Left renal pelvis (tissue), 4 donors: ENCODE measurements at regions not wholly inside any gene's neighbourhood (a gene's known extent, or its start where the extent isn't known, plus 50 kb on each side); places are given as distances from the start of the nearest gene placed in this dataset.
"Not testable (repeated sequence)": the region's sequence is repeated elsewhere in the genome, so short reads cannot be mapped to it uniquely, and the experiment has no call there.

Experiments used
- DNase-seq, 4 donors: peaks; one replicate each; pipeline ENCODE4 v3.0.0-alpha.2; 2013; ENCODE audit warnings: low read depth in 4 of 4, low spot score in 3 of 4

DNA sequence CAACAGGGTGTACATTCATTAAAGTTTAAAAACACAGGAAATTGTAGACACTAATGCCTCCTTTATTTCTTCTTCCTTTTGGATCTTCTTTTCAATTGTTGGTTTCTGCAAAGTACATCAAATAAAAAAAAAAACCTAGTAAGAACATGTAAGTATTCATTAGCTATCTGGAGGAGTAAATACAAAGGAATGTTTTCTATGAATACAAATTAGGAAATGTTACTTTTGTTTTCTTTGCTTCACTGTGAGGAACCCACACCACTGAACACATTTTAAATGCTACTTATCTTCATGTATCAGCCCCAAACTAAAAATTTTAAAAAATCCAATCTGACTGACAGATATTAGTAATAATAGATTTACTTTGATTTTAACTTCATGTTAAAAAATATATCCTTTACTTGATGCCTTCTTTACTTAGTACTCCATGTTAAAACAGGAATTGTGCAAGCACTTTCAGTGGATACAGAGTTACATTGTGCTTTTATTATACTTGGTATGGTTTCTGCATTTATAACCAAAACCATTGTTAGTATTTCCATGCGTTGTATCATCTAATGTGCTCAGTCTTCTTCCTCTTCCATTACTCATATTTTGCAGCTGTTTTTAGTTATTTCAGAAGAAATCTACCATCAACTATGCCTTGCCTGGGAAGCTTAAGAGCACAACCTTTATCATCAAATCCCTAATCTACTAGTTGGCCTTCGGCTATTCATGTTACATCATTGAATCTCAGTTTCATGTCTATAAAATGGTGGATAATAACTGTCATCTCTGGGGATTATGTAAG lies 236.9 kb upstream of the DPYD start:
- no peak for DNase-seq

DNA sequence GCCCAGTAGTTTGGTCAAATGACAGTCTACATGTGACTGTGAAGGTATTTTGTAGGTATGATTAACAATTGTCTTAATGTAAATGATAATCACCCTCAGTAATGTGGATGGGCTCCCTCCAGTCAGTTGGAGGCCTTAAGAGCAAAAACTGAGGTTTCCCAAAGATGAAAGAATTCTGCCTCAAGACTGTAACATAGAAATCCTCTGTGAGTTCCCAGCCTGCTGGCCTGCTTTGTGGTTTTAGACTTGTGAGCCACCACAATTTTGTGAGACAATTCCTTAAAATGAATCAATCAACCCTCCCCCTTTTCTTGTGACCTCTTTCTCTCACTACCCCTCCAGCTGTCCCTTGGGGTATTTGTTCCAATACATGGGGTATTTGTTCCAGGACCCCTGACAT lies 226.4 kb upstream of the DPYD start:
- DNase-seq, result no peak

DNA sequence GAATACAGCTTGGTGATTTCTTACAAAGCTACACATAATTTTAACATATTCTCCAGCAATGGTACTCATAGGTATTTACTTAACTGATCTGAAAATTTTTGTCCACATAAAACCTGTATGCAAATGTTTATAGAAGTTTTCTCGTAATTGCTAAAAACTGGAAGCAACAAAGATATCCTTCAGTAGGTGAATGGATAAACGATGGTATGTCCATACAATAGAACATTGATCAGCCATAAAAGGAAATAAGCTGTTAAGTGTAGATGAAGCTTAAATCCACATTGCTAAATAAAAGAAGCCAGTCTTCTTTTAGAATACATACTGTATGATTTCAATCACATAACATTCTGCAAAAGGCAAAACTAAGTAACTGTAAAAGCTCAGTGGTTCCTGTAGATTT lies 224.8 kb upstream of the DPYD start:
- no peak for DNase-seq

DNA sequence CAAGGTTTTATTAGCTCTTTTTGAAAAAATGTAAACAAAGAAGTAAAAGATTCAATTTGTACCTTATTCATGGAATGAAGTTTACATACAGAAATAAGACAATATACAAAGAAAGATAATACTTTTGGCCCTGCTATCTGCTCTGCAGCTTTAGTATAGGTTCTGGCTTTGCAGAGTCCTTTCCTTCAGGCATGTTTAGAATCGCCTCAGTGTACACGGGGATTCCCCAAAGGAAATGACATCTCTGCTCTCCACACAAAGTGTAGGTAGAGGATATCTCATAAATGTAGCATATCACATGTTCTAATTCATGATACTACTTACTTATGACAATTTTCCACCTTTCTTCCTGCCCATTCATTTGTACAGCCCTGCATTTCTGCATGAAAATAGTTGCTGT lies 222.6 kb upstream of the DPYD start:
- DNase-seq, result no peak

DNA sequence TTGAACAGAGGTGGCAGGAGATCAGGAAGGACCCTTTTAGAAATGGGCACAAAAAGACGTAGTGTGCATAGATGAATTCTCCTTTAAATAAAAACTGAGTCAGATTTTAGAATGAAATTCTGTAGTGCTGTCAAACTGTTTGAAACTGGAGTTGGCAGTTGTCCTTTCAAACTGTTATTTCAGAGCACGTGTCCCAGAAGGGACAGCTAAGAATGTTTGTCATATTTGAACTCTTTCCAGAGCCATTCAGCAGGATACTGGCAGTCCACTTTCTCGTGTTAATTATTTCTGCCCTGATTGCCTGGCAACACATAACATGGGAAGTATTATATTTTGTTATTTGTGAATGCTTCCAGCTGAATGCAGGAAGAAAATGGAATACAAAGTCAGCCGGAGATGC lies 212.3 kb upstream of the DPYD start:
- no peak for DNase-seq

DNA sequence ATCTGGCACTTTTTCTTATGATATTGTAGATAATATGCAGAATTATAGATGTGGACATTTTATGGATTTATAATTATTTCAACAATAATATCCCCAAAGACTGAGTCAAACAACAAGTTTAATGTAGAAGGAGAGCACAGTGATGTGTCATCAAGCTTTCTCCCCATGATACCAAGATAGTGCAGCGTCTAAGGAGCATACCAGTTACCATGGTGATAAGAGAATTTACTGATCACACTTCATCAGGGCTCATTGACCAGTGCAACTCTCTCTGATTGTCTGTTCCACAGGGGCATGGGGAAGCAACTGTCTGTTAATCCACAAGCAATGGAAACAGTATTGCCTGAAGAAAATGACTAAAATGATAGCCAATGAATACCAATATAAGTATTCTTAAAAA lies 209.6 kb upstream of the DPYD start:
- DNase-seq, result no peak

DNA sequence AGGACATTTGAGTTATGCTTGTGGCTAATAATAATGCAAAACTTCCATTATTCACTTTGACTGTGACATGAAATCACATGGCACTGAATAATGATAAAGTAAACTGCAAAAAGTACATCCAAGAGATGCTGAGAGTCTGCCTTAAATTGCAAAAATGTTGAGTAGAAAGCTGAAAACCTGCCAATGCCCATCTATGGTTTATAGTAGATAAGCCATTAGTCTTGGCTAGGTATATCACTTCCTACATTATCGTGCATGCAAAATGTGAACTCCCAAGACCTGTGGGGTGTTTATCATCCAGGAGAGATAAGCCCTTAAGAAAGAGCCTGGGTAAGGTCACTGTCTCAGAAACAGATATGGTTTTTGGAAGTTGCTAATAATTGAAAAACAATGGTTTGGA lies 208.7 kb upstream of the DPYD start:
- no peak for DNase-seq

DNA sequence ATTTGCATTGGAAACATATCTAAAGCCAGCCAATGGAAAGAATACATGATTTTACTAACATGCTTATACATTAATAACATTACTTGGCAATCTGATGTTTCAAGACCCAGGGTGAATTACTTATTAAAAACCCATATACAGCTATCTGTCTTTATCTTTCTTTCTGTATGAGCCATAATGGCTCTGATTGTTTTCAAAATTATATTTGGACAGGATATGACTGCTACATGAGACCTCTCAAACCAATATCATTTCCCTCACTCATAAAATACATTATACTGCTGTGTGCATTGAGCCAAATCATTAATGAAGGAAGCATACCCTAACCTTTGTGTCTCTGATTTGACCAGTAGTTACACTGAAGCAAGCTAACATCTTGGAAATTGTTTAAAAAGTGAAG lies 205.9 kb upstream of the DPYD start:
- DNase-seq, result no peak

DNA sequence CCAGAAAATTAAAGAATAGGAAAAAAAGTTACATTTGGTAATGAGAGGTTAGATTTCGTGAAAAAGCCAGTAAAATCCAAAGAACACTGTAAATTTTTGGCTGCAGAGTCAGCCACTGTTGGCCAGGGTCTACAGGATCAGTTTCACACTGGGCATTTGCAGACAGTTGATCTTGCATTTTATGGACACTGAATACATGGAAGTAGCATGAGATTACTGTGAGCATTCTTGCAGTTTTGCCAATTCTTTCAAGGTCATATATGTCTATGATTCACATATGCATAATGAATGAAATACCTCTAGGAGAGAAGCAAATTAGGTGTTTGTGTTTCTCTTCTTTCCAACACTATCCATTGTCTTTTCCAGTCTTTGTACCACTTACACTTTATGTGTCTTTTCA lies 200.8 kb upstream of the DPYD start:
- DNase-seq, result no peak

DNA sequence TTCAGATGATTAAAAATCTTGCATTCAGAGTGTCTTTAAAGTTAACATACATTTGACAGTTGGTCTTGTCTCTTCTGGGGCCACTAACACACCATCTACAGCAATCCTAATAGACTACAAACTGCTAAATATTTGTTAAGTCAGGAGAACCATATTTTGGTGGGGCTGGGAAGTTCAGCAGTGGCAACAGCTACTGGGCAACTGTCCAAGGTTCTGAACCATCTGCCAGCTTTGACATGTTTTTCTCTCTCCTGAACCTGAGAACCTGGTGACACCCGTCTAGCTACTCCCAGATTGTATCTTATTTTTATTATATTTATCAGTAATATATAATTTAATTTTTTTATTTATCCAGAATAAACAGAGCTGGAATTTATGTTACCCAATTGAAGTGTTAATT lies 199.0 kb upstream of the DPYD start:
- no peak for DNase-seq

DNA sequence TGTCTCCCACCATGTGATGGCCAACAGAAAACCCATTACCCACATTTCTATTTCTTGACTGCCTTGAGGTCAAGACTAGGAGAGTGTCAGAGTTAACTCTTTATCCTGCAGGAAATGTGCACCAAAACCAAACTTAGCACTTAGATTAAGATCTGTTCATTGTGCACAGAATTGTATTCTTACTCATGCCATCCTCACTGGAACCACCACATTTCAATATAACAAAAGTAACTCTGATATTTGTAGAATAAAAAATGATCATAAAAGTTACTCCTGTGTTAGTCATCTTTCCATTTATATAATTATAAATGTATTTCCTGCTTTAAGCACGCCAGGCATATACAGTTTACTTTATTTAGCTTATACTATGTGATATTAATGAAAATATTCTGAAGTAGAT lies 193.0 kb upstream of the DPYD start:
- no peak for DNase-seq

DNA sequence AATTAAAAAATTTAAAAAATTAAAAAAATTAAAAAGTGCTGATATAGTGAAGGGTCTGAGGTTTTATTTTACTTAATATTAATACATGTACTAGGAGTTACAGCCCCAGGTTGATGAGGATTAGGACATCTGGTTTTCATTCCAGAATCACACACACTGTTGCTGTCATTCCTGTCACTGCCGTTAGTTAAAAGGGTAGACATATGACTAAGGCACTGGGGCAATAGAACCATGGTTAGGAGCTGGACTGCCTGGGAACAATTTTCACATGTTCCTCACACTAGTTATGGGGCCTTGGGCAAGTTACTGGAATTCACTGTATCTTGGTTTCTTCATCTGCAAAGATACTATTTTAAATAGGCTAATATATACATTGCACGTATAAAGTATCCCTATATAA lies 191.8 kb upstream of the DPYD start:
- no peak for DNase-seq

DNA sequence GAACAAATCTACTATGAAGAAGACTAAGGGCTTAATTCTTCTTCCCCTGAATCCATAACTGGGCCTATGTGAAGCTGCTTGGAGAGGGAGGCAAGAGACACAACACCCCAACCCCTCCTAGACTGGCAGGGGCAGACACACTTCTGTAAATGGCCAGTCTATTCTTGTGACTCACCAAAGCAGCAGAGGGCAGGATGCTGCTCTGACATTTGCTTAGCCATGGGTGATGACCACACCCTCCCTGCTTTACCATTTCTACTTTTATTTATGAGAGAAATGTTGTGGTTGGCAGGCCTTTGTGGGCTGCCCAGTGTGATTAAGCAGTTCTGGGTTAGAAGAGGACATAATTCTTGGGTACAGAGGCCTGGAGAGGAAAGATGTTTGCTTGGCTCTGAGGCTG lies 189.8 kb upstream of the DPYD start:
- no peak for DNase-seq

DNA sequence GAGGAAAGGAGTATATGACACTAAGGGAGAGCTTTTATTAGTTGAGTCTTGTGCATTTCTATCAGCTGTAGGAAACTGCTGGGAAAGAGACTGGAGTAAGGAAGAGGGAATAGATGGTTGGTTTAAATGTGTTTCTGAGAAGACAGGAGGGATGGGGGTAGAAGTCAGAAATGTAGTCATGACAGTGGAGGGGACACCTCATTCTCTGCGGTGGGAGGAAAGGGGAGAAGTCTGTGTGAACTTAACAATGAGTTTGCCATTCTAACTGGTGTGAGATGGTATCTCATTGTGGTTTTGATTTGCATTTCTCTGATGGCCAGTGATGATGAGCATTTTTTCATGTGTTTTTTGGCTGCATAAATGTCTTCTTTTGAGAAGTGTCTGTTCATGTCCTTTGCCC lies 187.5 kb upstream of the DPYD start:
- DNase-seq, result not testable (repeated sequence)

DNA sequence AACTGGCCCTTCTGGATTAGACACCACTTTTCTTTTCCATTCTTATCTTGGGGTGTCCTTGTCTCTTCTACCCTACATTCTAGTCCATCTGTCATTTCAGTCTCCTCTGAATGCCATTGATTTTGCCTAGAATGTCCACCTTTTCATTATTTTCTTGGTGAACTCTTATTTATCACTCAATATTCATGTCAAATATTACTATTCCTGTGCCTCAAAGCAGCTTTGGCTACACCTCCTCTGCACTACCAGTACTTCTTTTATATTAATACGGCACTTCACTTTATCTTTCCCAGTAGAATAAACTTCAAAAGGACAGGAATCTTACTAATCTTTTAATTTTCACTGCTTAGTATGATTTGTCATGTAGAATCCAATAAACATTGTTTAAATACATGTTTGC lies 186.4 kb upstream of the DPYD start:
- no peak for DNase-seq

DNA sequence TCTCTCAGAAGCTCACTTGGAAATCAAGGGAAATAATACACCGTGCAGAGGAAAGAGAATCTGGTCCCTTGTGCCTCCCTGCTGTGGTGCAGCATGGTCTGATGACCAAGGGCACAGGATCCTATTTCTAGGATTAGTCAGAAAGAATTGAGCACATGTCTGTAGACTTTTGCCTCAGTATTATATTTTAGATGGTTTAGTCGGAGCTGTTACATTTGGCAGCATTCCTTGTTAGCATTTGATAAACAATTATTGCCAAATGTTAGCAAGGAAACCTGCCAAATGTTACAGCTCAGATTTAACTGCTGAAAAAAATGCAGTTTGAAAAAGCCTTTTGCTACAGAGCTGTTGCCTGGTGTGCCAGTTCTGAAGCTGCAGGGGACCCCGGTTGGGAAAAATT lies 183.5 kb upstream of the DPYD start:
- no peak for DNase-seq

DNA sequence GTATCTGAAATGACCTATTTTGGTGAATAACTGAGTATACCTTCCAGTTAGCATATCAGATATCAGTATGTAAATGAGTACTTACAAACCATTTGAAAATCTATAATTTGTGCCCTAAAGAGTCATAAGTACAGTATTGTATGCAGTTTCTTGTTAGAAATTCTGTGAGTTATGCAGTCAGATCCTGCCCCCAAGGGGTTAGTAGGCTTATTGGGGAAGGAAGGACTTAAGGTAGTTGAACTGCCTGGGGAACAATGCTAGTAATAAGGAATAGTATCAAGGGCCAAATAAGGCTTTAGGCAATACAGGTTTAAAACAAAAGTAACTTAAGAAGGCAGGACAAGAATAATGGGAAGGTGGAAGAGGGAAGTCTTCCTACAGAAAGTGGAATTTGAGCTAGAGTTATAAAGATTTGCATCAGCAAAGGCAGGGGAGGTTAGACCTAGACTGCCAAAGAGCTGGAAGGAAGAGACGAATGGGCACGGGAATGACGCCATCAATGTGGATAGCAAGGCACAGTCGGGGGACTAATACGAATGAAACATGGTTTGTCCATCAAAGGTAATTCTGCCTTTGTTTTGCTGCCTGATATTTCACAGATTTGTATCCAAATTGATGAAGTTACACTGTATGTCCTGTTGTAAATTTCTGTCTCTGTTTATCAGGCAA lies 182.9 kb upstream of the DPYD start:
- DNase-seq, result no peak

DNA sequence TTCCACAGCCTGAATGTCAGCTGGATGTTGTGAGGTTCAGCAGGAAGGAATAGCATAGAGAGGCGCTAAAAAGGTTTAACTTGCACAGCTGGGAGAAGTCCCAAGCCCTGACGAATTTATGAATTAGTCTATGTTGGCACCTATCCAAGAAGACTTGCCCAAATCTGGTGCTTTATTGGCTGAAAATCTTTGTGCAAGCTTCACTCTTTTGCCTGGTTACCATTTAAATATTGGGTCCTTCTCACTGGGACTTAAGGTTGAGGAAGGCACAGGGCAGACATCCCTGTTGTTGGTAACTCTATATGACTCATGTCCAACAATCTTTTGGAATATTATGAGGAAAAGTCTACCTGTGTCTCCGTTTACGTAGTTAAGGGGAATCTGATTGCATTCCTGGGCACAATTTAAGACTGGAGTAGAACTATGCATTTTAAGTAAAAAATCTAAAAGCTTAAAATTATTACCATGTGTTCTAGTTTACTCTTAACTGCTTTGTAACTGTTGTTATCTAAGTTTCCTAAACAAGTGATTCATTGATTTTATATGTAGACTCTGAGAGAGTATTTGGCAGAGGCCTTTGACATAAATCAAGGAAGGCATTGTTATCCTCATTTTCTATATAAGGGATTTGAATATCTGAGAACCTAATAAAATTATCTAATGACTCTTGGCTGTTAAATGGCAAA lies 181.7 kb upstream of the DPYD start:
- no peak for DNase-seq

DNA sequence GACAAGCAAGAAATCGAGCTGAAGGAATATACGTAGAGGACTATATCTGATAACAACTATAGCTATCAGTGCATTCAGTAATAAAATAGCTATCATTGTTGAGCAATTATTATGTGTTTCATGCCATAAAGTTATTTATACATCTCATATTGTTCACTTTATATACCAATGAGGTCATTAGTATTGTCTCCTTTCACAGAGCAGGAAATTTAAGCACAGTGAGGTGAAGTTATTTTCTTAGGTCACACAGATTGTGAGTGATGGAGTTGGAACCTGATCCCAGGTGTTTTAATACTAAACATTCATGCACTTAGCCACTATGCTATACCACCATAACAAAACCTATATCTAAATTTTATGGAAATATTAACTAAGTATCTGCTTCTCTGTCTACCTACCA lies 180.5 kb upstream of the DPYD start:
- no peak for DNase-seq

DNA sequence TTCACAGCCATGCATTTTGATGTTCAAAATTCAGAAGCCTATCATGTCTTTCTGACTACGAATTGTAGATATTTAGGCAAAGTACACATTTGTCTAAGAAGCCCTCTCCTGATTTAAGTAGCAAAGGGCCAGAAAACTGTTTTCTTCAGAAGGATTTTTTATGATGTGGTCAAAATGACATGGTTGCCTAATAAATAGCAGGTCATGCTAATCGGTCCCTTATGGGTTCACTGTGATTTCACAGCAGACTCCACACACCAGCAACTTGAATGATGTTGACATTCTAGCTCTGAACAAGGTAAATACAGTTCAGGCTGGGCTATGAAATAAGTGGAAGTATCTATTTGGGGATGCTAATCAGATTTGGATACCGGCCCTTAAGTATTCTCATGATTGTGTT lies 178.7 kb upstream of the DPYD start:
- no peak for DNase-seq

DNA sequence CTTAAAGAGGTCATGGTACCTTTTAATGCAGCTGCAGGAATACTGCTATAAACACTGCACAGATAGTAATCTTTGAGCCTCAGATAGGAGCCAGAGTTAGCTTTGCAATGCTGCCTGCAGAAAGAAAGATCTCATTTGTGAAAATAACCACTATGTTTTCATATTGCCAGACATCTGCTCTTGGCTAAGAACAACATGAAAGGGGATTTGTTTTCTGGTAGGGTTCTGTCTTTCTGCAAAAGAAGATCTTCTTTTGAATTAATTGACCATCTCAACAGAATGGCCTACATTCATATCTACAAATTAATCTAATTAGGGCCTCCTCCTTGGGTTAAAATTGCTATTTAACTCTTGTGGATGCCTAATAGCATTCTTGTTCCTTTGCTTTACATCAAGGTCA lies 177.6 kb upstream of the DPYD start:
- no peak for DNase-seq

DNA sequence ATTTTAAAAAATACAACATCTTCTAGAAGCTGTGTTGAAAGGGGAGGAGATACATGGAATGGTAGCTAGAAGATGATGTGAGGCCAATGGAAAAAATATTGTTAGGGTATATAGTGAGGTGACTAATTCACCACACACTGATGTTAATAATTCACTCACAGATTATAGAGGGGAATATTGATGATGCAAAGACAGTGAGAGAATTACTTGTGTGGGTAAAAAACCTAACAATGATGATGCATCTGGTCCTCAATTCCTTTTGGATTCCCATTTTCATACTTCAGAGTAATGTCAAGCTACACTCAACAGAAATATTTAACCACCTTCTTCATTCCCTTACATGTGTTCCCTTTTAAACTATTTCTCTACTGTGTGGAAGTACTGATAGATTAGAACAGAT lies 169.5 kb upstream of the DPYD start:
- no peak for DNase-seq
